8988T (cell line): ENCODE measurements at regions not wholly inside any gene's neighbourhood (a gene's known extent, or its start where the extent isn't known, plus 50 kb on each side); places are given as distances from the start of the nearest gene placed in this dataset.

Experiments used
- DNase-seq: peaks from one replicate; pipeline ENCODE4 v3.0.0; 2011

DNA sequence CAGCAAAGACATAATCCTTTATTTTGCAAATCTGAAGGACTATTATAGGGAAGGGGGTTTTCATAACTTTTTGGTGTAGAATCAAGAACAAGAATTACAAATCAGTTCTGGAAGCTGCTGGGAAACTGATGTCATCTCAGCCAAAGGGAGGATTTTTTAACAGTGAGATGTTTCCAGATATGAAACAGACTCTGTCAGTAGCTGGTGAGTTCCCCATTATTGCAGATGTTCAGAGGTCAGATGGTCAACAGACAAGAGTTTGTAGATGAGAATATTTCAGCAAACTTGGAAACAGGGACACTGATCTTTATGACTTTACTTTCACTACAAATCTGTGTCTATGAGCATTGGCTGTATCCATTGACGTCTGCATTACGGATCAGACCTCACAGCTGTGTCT is 71.9 kb upstream of the LPP start:
- no peak for DNase-seq

GRCh38 chr3:188082450-188082849 is 71.5 kb upstream of the LPP start:
- no peak for DNase-seq

- no peak for DNase-seq
These were observed 70.9 kb upstream of the LPP start for GRCh38 chr3:188083011-188083410.

GRCh38 chr3:188084752-188085583 is 69.0 kb upstream of the LPP start:
- no peak for DNase-seq

- DNase-seq = no peak
These were observed 68.1 kb upstream of the LPP start for GRCh38 chr3:188085584-188086560.

- no peak for DNase-seq
These were observed 64.8 kb upstream of the LPP start for GRCh38 chr3:188088948-188089685.

DNA sequence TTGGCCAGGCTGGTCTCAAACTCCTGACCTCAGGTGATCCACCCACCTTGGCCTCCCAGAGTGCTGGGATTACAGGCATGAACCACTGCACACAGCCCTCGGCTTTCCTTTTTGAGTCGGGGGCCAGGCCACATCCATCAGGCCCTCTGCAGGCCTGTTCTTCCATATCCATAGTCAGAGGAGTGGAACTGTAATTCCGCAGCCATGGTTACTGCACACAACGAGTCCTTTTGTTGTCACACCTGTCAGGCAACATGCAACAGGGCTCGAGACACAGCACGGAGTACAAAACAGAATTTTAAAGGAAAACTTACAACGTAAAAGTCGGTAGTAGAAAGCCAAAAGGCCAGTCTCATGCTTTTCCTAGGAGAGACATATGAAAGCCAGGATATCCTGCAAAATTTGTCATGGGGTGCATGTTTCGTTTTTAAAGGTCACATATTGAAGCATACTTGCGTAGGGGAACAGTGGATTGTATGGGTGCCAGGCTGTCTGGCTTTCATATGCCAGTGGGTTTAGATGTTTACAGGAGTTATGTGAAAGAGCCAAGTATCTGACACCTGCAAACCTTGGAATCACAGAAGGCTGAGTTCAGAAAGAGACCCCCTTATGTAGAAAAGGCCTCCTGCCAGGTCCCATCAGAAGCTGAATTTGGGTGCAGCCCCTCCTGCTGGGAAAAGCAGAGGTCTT is 63.2 kb upstream of the LPP start:
- no peak for DNase-seq

DNA sequence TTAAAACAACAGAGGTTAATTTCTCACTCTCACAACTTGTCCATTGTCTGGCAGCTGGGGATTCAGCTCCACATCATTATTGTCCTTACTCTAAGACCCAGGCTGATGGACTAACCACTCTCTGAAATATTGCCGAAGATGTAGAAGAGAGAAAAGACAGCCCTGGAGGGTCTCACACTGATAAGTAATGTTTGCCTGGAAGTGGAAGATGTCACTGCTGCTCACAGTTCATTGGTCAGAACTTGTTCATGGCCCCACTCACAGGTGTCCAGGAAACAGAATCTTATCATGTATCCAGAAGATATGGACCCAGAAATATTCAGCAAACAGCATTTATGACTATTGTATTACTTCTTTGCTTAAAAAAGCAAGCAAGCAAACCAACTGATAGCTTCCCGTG is 62.2 kb upstream of the LPP start:
- DNase-seq = no peak

DNA sequence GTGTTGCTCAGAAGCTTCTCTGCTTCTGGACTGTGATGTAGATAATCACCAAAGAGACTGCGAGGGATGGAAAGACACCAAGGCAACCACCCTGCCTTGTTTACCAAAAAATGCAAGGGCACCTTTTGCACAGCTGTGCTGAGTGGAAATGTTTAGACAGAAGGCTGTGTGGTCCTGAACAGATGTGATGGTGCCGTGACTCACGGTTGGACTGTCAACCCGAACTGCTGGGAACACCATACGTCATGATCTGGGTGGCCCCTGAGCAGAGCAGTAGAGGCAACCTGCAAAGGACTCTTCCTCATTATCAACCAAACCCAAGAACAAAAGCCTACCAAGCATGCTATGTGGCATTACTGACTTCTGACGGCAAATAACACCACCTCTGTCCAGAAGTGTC is 61.3 kb upstream of the LPP start:
- DNase-seq = no peak

DNA sequence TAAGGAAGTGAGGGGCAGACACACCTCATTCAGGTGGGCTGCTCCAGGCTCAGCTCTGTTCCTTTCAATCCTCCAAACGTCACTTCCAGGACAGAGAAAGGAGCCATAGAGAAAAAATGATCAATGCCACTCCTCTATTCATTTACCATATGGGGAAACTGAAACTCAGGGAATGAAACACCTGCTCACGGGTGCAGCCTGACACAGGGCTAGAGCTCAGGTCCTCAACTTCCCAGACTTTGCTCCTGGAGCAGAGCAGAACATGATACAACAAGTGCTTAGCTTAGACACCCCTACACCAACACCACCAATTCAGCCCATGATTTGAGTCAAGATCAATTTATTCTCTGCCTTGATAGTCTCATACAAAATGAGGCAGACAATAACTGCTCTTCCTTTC is 58.5 kb upstream of the LPP start:
- DNase-seq = no peak

DNA sequence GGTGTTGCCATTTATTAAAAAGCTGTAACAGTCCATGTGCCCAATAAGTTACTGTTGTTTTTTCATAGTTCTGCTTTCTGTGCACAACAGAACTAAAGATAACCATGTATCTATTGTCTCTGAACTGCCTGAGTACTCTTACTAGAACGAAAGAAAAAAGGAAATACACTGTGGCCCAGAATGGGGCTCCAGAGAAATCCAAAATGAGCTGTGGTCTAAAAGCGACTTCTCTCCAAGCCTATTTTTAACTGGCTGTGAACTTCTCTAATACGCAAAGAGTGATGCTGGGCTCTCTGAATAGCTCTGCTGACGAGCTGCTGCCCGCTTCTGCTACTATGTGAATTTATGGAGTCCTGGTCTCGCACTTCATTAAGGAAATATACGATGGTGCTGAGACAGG is 56.2 kb upstream of the LPP start:
- no peak for DNase-seq

DNA sequence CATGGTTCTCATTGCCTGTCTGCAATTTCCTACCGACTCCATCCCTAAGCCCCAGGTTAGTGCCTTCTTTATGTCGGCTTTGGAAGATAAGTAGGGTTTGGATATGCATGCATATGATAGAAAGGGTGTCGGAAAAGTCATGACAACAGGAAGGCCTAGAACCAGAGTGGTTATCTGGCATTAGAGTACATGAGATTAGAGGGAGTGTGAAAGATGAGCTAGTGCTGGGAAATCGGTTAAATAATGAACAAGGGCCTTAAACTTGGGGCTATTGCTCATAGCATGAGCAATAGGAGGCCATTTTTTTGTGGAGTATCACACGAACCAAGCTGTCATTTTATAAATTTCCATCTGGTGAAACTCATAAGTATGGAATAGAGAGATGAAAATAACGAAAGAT is 54.0 kb upstream of the LPP start:
- no peak for DNase-seq

DNA sequence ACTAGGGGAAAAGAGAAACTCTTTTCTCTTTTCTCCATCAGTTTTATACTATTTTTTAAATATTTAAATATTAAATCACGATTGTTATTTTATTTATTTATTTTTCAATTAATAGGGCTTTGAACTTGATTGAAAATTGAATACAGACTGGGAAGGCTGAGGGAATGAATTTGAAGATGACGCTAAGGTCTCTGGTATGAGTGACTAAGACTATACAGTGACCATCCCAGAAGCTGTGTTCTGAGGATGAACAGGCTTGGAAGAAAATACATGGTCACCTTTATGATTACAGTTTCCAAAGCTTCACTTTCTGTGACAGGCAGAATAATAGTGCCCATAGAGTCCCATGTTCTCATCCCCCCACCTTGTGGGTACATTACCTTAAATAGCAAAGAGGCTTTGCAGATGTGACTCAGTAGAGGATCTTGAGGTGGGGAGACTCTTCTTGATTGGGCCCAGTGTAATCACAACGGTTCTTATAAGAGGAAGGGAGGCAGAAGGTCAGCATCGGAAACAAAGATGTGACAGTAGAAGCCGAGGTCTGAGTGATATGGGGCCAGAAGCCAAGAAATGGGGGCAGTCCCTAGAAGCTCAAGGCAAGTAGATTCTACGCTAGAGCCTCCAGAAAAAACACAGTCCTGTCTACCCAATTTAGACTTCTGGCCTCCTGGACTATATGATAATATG is 51.0 kb upstream of the LPP start:
- DNase-seq = no peak

DNA sequence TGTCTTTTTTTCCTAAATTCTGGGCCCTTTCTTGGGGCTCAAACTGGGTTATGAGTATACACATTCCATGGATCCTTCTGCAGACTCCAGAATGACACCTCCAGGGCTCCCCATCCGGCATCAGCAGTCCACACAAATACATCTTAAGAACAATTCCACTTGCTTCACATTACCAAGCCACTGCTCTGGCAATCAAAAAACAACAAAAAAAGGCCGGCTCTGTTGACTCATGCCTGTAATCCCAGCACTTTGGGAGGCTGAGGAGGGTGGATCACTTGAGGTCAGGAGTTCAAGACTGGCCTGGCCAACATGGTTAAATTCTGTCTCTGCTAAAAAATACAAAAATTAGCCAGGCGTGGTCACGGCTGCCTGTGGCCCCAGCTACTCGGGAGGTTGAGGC is 49.9 kb upstream of the LPP start:
- DNase-seq = no peak
